ENCODE measurements at regions not wholly inside any gene's neighbourhood (a gene's known extent, or its start where the extent isn't known, plus 50 kb on each side); places are given as distances from the start of the nearest gene placed in this dataset.

- TF ChIP-seq, protein P1, sequence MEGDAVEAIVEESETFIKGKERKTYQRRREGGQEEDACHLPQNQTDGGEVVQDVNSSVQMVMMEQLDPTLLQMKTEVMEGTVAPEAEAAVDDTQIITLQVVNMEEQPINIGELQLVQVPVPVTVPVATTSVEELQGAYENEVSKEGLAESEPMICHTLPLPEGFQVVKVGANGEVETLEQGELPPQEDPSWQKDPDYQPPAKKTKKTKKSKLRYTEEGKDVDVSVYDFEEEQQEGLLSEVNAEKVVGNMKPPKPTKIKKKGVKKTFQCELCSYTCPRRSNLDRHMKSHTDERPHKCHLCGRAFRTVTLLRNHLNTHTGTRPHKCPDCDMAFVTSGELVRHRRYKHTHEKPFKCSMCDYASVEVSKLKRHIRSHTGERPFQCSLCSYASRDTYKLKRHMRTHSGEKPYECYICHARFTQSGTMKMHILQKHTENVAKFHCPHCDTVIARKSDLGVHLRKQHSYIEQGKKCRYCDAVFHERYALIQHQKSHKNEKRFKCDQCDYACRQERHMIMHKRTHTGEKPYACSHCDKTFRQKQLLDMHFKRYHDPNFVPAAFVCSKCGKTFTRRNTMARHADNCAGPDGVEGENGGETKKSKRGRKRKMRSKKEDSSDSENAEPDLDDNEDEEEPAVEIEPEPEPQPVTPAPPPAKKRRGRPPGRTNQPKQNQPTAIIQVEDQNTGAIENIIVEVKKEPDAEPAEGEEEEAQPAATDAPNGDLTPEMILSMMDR (IDR thresholded peaks at IDR 0.05 in 4 of 5, conservative IDR thresholded peaks at IDR 0.05 in 1 of 5), result peak; percentile 82 to 88 (median 83)
- TF ChIP-seq POLR2A (IDR thresholded peaks at IDR 0.05), result no peak
These were observed 89.6 kb upstream of the NHSL1 start for GRCh38 chr6:138588805-138589434.
